Mucosa of gallbladder (tissue), 1 donor: ENCODE measurements at regions not wholly inside any gene's neighbourhood (a gene's known extent, or its start where the extent isn't known, plus 50 kb on each side); places are given as distances from the start of the nearest gene placed in this dataset.

Experiments
- DNase-seq: peaks from one replicate; pipeline ENCODE4 v3.0.0-alpha.2; 2020; ENCODE audit warnings: low spot score
- donor health status: DM: no; HTN: no; CAD: no.

GRCh38 chr7:156180451-156181229 is 368.4 kb upstream of the SHH start:
- DNase-seq = no peak

GRCh38 chr7:156179872-156180390 is 367.7 kb upstream of the SHH start:
- no peak for DNase-seq

GRCh38 chr7:156178857-156179256 is 366.6 kb upstream of the SHH start:
- DNase-seq = no peak

- DNase-seq = no peak
Observed at GRCh38 chr7:156178214-156178613, 366.0 kb upstream of the SHH start.

GRCh38 chr7:156177422-156178055 is 365.3 kb upstream of the SHH start:
- DNase-seq = no peak

- no peak for DNase-seq
Observed at GRCh38 chr7:156176039-156176438, 363.8 kb upstream of the SHH start.

- DNase-seq = no peak
Observed at GRCh38 chr7:156175003-156175402, 362.7 kb upstream of the SHH start.

- no peak for DNase-seq
Observed at GRCh38 chr7:156174428-156174827, 362.2 kb upstream of the SHH start.

- DNase-seq = no peak
Observed at GRCh38 chr7:156173748-156174353, 361.6 kb upstream of the SHH start.

GRCh38 chr7:156173346-156173745 is 361.1 kb upstream of the SHH start:
- DNase-seq = no peak

GRCh38 chr7:156172638-156173037 is 360.4 kb upstream of the SHH start:
- DNase-seq = no peak

- DNase-seq = no peak
Observed at GRCh38 chr7:156169474-156170370, 357.5 kb upstream of the SHH start.

- DNase-seq = no peak
Observed at GRCh38 chr7:156168434-156168833, 356.2 kb upstream of the SHH start.

- no peak for DNase-seq
Observed at GRCh38 chr7:156167987-156168386, 355.7 kb upstream of the SHH start.

GRCh38 chr7:156167417-156167807 is 355.1 kb upstream of the SHH start:
- DNase-seq = no peak

- DNase-seq = no peak
Observed at GRCh38 chr7:156166692-156167416, 354.6 kb upstream of the SHH start.

- DNase-seq = no peak
Observed at GRCh38 chr7:156163747-156164146, 351.5 kb upstream of the SHH start.

GRCh38 chr7:156162451-156162850 is 350.2 kb upstream of the SHH start:
- no peak for DNase-seq

GRCh38 chr7:156160811-156161210 is 348.5 kb upstream of the SHH start:
- no peak for DNase-seq

- DNase-seq = no peak
Observed at GRCh38 chr7:156158693-156159092, 346.4 kb upstream of the SHH start.

- no peak for DNase-seq
Observed at GRCh38 chr7:156158213-156158612, 345.9 kb upstream of the SHH start.
